ENCODE measurements at regions not wholly inside any gene's neighbourhood (a gene's known extent, or its start where the extent isn't known, plus 50 kb on each side); places are given as distances from the start of the nearest gene placed in this dataset.

DNA sequence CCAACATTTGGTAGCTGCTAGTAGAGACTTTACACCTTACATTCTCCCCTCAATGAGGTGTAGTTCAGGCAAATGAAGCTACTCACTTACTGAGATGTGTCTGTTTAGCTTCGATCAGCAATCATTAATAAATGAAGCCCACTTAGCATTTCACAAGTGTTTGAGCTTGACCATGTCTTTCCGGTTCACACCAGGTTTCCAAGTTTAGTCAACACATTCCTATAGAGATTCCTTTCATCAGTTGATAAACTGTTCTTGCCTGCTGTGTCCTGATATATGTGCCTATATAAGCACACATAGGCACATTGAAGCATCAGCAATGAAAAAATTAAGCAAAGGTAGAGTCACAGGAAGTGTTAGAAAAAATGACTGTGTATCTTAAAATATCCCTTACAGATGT, 150.0 kb downstream of the BTBD3 start:
- TF ChIP-seq SUZ12 (IDR thresholded peaks at IDR 0.05) (no peak), LEF1 (IDR thresholded peaks at IDR 0.05; ENCODE audit: borderline replicate concordance) (no peak), FOXM1 (IDR thresholded peaks at IDR 0.05; ENCODE audit: borderline replicate concordance) (no peak), L3MBTL2 (conservative IDR thresholded peaks at IDR 0.05) (no peak), FOXA1 (IDR thresholded peaks at IDR 0.05) (no peak), BHLHE40 (IDR thresholded peaks at IDR 0.05; ENCODE audit: borderline replicate concordance) (no peak), ELF4 (IDR thresholded peaks at IDR 0.05) (no peak), SP1 (IDR thresholded peaks at IDR 0.05) (no peak), CTBP1 (IDR thresholded peaks at IDR 0.05; ENCODE audit: borderline replicate concordance) (no peak), TARDBP (IDR thresholded peaks at IDR 0.05) (no peak), ARNT (IDR thresholded peaks at IDR 0.05) (no peak), NFRKB (IDR thresholded peaks at IDR 0.05) (no peak), ZNF384 (IDR thresholded peaks at IDR 0.05) (no peak)
- TF ChIP-seq, protein P1, sequence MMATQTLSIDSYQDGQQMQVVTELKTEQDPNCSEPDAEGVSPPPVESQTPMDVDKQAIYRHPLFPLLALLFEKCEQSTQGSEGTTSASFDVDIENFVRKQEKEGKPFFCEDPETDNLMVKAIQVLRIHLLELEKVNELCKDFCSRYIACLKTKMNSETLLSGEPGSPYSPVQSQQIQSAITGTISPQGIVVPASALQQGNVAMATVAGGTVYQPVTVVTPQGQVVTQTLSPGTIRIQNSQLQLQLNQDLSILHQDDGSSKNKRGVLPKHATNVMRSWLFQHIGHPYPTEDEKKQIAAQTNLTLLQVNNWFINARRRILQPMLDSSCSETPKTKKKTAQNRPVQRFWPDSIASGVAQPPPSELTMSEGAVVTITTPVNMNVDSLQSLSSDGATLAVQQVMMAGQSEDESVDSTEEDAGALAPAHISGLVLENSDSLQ (IDR thresholded peaks at IDR 0.05): no peak

Data from HEK293T (cell line).